Loucy (cell line): ENCODE measurements at regions not wholly inside any gene's neighbourhood (a gene's known extent, or its start where the extent isn't known, plus 50 kb on each side); places are given as distances from the start of the nearest gene placed in this dataset.

ENCODE experiments used
- CTCF ChIP-seq: fragments of 200-600 bp; sonication (generic); conservative IDR thresholded peaks from 2 replicates; pipeline ENCODE4 v1.5.1; 2014; ENCODE audit warnings: mild to moderate bottlenecking, antibody characterized with exemption, low read length
- EZH2phosphoT487 ChIP-seq: fragments of 200-600 bp; IDR thresholded peaks from 2 replicates; pipeline ENCODE4 v1.6.1; 2018; ENCODE audit warnings: antibody characterized with exemption, mild to moderate bottlenecking, moderate library complexity, borderline replicate concordance

- TF ChIP-seq CTCF (no peak), EZH2phosphoT487 (no peak)
Observed at GRCh38 chr11:131253142-131253655, 117.2 kb upstream of the NTM start.
